ENCODE measurements at regions not wholly inside any gene's neighbourhood (a gene's known extent, or its start where the extent isn't known, plus 50 kb on each side); places are given as distances from the start of the nearest gene placed in this dataset.

DNA sequence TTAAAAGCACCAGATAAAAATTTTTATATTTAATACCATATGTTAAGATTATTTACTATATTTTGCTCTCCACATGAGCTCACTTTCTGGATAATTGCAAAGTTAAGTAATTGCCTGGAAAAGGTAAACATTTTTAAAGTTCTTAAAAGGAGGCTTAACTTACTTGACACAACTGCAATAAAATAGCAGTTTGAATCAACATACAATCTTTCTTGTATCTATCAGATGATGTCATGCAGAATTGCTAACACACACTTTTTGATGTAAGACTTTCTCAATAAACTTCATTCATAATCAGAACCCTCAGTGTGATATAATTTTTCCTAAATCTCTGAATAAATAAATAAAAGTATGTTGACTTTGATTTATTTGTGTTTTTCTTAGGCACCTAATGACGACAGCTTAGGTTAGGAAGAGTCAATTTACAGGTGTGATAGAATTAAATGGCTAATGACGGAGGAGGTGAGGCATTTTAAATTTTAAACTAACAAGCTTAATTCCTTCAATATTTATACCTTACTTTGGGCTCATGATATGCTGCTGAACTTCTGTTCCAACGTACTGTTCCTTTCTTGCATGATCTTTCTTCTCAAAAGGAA, 99.5 kb downstream of the LYPLAL1 start:
- no peak for DNase-seq (ENCODE audit: low spot score)

DNA sequence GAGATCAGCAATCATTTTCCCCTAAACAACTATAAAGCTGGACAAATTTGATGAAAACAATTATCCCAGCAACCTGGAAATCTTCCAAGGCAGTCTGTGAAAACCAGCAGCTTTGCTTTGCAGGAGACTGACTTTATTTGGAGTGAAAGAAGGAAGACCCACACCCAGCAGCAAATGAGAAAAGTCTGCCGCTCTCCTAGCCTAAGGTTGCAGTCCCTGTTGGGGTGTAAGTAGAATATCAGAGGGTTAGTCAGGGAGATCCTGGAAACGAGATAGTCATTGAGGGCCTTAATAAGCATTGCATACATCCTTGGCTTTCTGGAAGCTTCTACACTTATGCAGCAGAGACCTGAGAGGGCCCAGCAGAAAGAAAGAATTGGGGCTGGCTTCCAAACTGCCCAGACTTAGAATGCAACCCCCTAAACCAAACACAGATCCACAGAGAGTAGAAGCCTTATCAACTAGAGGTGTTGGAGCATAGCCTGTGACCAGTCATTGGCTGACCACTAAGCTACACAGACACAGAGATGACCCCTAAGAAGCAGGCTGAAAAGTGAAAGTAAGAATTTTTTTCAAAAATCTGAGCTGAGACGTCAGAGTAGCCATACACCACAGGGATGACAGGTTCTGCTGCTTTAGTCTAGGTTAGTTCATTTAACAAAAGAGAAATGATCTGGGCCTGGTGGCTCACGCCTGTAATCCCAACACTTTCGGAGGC, 98.3 kb downstream of the LYPLAL1 start:
- DNase-seq (ENCODE audit: low spot score): no peak

DNA sequence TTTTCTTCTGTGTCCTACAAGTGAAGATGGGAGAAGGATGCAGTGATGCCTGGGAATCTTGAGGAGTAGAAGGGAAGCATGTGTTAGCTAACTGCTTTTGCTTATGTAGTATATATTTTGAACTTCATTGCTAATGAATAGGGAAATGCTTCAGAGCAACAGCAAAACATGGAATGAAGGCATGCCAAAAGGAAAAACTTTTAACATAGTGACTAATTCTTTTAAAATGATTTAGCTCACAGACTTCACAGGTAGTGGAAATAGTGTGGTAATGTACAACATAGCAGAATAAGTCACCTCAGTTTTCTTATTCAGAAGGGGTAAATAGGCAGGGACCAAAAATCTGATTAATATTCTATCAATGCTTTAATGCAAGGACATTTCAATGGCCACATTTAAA, 95.5 kb downstream of the LYPLAL1 start:
- no peak for DNase-seq (ENCODE audit: low spot score)

DNA sequence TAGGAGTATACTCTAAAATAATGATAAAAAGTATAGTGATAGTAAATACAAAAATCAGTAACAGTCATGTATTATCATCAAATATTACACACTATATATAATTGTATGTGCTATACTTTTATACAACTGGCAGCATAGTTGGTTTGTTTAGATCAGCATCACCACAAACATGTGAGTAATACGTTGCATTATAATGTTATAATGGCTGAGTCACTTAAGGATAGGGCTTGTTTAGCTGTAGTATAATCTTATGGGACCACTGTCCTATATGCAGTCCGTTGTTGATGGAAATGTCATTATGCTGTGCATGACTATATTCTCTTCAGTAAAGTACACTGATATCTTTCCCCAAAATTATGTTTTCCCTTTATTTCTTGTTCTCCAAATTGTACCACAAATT, 92.8 kb downstream of the LYPLAL1 start:
- DNase-seq (ENCODE audit: low spot score): no peak

DNA sequence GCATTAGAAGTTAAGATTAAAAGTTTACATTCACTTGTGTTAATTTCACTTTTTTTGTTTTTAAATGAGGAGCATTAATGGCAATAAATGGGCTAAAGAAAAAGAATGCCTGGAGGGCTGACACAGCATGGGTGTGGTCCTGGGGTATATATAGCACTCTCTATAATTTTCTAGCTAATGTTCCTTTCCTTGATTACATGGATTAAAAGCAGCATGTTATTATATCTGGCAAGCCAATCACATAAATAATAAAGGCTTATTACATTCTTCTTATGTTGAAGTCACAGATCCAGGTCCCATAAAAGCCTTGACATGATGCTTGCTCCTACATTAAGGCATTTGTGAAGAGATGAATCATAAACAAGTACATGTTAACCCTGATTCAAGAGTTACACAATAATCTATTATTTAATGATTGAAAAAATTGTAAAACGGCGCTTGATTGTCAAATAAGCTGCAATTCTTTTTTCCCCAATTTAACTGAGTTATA, 91.4 kb downstream of the LYPLAL1 start:
- DNase-seq (ENCODE audit: low spot score): no peak

DNA sequence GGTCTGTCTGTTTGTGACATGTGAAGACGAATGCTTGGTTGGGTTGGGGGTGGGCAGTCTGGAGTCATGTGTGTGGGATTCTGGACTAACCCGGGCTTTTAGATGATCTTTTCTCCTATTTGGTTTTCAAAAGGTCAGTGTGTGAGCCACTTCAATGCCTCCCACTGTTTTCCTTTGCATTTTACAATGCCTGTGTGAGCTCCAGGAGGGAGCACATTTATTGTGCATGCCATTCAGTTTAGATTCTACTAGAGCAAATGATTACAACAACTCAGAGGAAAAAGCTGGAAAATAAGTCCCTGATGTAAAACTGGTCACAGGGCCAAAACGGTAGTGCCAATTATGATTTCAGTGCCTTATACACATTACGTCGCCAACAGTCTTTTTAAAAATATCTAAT, 90.9 kb downstream of the LYPLAL1 start:
- DNase-seq (ENCODE audit: low spot score): peak; percentile 16

Data from HuH-7 (cell line).